ENCODE measurements at regions not wholly inside any gene's neighbourhood (a gene's known extent, or its start where the extent isn't known, plus 50 kb on each side); places are given as distances from the start of the nearest gene placed in this dataset.

DNA sequence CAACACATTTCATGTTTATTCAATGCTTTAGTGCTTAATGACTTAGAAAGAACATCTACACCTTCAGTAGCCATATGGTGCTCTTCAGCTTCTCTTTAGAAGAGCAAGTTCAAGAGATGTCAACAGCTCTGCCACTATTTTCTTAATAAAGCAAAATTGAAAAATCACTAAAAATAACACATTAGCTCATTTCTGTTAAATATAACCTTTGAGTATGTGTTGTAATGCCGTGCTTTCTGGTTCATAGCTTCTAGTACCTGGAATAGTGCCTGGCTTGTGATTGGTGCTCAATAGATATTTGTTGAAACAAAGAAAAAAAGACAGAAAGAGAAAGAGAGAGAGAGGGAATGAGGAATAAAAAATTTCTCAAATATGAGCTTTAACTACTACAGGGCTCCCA lies 349.8 kb upstream of the SPRED2 start:
- DNase-seq (ENCODE audit: low spot score), result no peak
- Histone ChIP-seq H3K9me3 (ENCODE audit: low read depth, low read length, poor library complexity, severe bottlenecking) (no peaks in the 10 kb centered on the region), H3K4me3 (ENCODE audit: low read depth, low read length, poor library complexity, severe bottlenecking) (no peak overlapping the region), H3K27me3 (replicated peaks; ENCODE audit: insufficient read depth, low read depth, low read length, poor library complexity) (no peaks in the 10 kb centered on the region), H3K4me1 (ENCODE audit: insufficient read depth, low read length, poor library complexity, severe bottlenecking) (peaks cover 6% of the 10 kb centered on the region), H3K27ac (ENCODE audit: low read depth, low read length, poor library complexity, severe bottlenecking) (no peak overlapping the region), H3K36me3 (ENCODE audit: insufficient read depth, low read length, poor library complexity, severe bottlenecking) (no peaks in the 10 kb centered on the region)
- ChIA-PET POLR2A (ENCODE audit: low non-redundant PET) (no interaction called here), CTCF (no interaction called here)
- intact Hi-C loops (cut with micrococcal nuclease; ENCODE audit: unreplicated experiment), result no loop called here
- BruUV-seq (replicated peaks), result no TSS peak
- TF ChIP-seq EZH2 (IDR thresholded peaks at IDR 0.05; ENCODE audit: borderline replicate concordance, low read depth, low read length, poor library complexity, severe bottlenecking), result no peak
- TF ChIP-seq, protein P1, sequence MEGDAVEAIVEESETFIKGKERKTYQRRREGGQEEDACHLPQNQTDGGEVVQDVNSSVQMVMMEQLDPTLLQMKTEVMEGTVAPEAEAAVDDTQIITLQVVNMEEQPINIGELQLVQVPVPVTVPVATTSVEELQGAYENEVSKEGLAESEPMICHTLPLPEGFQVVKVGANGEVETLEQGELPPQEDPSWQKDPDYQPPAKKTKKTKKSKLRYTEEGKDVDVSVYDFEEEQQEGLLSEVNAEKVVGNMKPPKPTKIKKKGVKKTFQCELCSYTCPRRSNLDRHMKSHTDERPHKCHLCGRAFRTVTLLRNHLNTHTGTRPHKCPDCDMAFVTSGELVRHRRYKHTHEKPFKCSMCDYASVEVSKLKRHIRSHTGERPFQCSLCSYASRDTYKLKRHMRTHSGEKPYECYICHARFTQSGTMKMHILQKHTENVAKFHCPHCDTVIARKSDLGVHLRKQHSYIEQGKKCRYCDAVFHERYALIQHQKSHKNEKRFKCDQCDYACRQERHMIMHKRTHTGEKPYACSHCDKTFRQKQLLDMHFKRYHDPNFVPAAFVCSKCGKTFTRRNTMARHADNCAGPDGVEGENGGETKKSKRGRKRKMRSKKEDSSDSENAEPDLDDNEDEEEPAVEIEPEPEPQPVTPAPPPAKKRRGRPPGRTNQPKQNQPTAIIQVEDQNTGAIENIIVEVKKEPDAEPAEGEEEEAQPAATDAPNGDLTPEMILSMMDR (conservative IDR thresholded peaks at IDR 0.05; ENCODE audit: low read depth, low read length), result no peak

DNA sequence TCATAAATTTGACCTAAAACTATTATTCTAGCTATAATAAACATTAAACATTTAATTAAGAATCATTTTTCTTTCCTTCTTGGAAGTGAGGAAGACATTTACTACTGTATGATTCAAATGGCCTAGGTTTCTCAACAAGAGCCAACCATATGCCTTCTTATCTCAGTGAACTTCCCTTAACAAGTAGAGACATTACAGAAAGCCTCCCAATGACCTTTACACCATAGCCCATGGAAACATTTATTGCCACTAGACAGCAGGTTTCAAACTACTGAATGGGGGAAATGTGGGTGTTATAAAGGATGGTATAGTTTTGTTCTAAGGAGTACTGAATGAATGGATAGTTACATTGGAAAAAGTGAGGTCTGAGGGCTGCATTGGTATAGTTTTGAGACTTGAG lies 349.4 kb upstream of the SPRED2 start:
- no peak for DNase-seq (ENCODE audit: low spot score)
- no TSS peak for BruUV-seq (replicated peaks)
- ChIA-PET POLR2A (ENCODE audit: low non-redundant PET) (no interaction called here), CTCF (no interaction called here)
- Histone ChIP-seq H3K27ac (ENCODE audit: low read depth, low read length, poor library complexity, severe bottlenecking) (no peak overlapping the region), H3K36me3 (ENCODE audit: insufficient read depth, low read length, poor library complexity, severe bottlenecking) (no peaks in the 10 kb centered on the region), H3K27me3 (replicated peaks; ENCODE audit: insufficient read depth, low read depth, low read length, poor library complexity) (no peaks in the 10 kb centered on the region), H3K4me1 (ENCODE audit: insufficient read depth, low read length, poor library complexity, severe bottlenecking) (peaks cover 6% of the 10 kb centered on the region), H3K9me3 (ENCODE audit: low read depth, low read length, poor library complexity, severe bottlenecking) (no peaks in the 10 kb centered on the region), H3K4me3 (ENCODE audit: low read depth, low read length, poor library complexity, severe bottlenecking) (no peak overlapping the region)
- TF ChIP-seq EZH2 (IDR thresholded peaks at IDR 0.05; ENCODE audit: borderline replicate concordance, low read depth, low read length, poor library complexity, severe bottlenecking), result no peak
- TF ChIP-seq, protein P1 (conservative IDR thresholded peaks at IDR 0.05; ENCODE audit: low read depth, low read length), result no peak
- intact Hi-C loops (cut with micrococcal nuclease; ENCODE audit: unreplicated experiment), result no loop called here

DNA sequence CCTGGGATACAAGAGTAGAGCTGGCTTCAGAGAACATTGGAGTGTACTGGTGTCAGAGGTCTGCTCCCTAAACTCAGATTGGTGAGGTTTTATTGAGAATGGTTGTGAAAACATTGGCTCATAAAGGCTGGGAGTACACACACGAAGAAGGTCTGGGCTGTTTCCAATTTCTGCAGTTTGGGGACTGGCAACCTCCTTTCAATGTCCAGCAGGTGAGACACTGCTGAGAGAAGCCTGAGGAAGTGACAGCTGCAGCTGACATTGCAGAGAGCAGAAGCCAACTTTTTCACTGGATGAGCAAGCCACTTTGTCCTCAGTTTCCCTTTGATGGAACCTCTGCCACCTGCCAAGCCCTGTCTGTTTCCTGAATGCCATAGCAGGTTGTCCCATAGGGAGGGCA lies 346.6 kb upstream of the SPRED2 start:
- TF ChIP-seq, protein P1 (conservative IDR thresholded peaks at IDR 0.05; ENCODE audit: low read depth, low read length), result no peak
- TF ChIP-seq EZH2 (IDR thresholded peaks at IDR 0.05; ENCODE audit: borderline replicate concordance, low read depth, low read length, poor library complexity, severe bottlenecking), result no peak
- Histone ChIP-seq H3K36me3 (ENCODE audit: insufficient read depth, low read length, poor library complexity, severe bottlenecking) (no peaks in the 10 kb centered on the region), H3K4me1 (ENCODE audit: insufficient read depth, low read length, poor library complexity, severe bottlenecking) (peaks cover 6% of the 10 kb centered on the region), H3K9me3 (ENCODE audit: low read depth, low read length, poor library complexity, severe bottlenecking) (no peaks in the 10 kb centered on the region), H3K4me3 (ENCODE audit: low read depth, low read length, poor library complexity, severe bottlenecking) (no peak overlapping the region), H3K27ac (ENCODE audit: low read depth, low read length, poor library complexity, severe bottlenecking) (no peak overlapping the region), H3K27me3 (replicated peaks; ENCODE audit: insufficient read depth, low read depth, low read length, poor library complexity) (no peaks in the 10 kb centered on the region)
- ChIA-PET CTCF (no interaction called here), POLR2A (ENCODE audit: low non-redundant PET) (no interaction called here)
- intact Hi-C loops (cut with micrococcal nuclease; ENCODE audit: unreplicated experiment), result no loop called here
- DNase-seq (ENCODE audit: low spot score), result no peak
- BruUV-seq (replicated peaks), result no TSS peak
